ENCODE measurements at regions not wholly inside any gene's neighbourhood (a gene's known extent, or its start where the extent isn't known, plus 50 kb on each side); places are given as distances from the start of the nearest gene placed in this dataset.

- no peak for DNase-seq
These were observed 91.8 kb upstream of the STT3B start for GRCh38 chr3:31440878-31441277.

- no peak for DNase-seq
These were observed 90.0 kb upstream of the STT3B start for GRCh38 chr3:31442755-31443154.

- no peak for DNase-seq
These were observed 88.2 kb upstream of the STT3B start for GRCh38 chr3:31444220-31445142.

GRCh38 chr3:31445701-31446100, 87.0 kb upstream of the STT3B start:
- no peak for DNase-seq

GRCh38 chr3:31448035-31448881, 84.5 kb upstream of the STT3B start:
- DNase-seq, result peak in 1 of 2 experiments; percentile 5

- no peak for DNase-seq
These were observed 83.9 kb upstream of the STT3B start for GRCh38 chr3:31448882-31449243.

GRCh38 chr3:31449318-31449717, 83.4 kb upstream of the STT3B start:
- no peak for DNase-seq

- no peak for DNase-seq
These were observed 82.4 kb upstream of the STT3B start for GRCh38 chr3:31450345-31450744.

- no peak for DNase-seq
These were observed 80.1 kb upstream of the STT3B start for GRCh38 chr3:31452495-31453106.

- DNase-seq, result no peak
These were observed 79.3 kb upstream of the STT3B start for GRCh38 chr3:31453430-31453829.

- DNase-seq, result no peak
These were observed 77.2 kb upstream of the STT3B start for GRCh38 chr3:31455524-31455923.

GRCh38 chr3:31456373-31456772, 76.4 kb upstream of the STT3B start:
- DNase-seq, result no peak

GRCh38 chr3:31461426-31461825, 71.3 kb upstream of the STT3B start:
- no peak for DNase-seq

- peak in 1 of 2 experiments; percentile 16 for DNase-seq
These were observed 70.6 kb upstream of the STT3B start for GRCh38 chr3:31462050-31462569.

- DNase-seq, result no peak
These were observed 66.7 kb upstream of the STT3B start for GRCh38 chr3:31465999-31466398.

GRCh38 chr3:31466866-31467265, 65.9 kb upstream of the STT3B start:
- DNase-seq, result no peak

GRCh38 chr3:31468433-31468832, 64.3 kb upstream of the STT3B start:
- no peak for DNase-seq

GRCh38 chr3:31469385-31469784, 63.3 kb upstream of the STT3B start:
- no peak for DNase-seq

- no peak for DNase-seq
These were observed 60.0 kb upstream of the STT3B start for GRCh38 chr3:31472479-31473390.

- DNase-seq, result no peak
These were observed 56.5 kb upstream of the STT3B start for GRCh38 chr3:31476209-31476608.

- no peak for DNase-seq
These were observed 53.3 kb upstream of the STT3B start for GRCh38 chr3:31479431-31479830.

- no peak for DNase-seq
These were observed 51.0 kb upstream of the STT3B start for GRCh38 chr3:31481697-31482096.

All from activated CD4-positive, alpha-beta T cell treated with anti-CD3 and anti-CD28 coated beads, Interleukin-2, amount 50 U/mL, for 4 hours (primary cell).